Adipocyte (in vitro differentiated cells): ENCODE measurements at regions not wholly inside any gene's neighbourhood (a gene's known extent, or its start where the extent isn't known, plus 50 kb on each side); places are given as distances from the start of the nearest gene placed in this dataset.

Experiments
- DNase-seq: peaks from one replicate; pipeline ENCODE4 v3.0.0-alpha.2; 2015; ENCODE audit warnings: low read depth
- H3K27me3 ChIP-seq: replicated peaks from 2 replicates; pipeline ENCODE4 v1.7.0; 2013; ENCODE audit warnings: mild to moderate bottlenecking, low read length, moderate library complexity; ENCODE audit not compliant: control insufficient read depth, insufficient read depth
- H3K36me3 ChIP-seq: 2 replicates; pipeline ENCODE4 v1.7.0; 2013; ENCODE audit warnings: low read length, mild to moderate bottlenecking, moderate library complexity; ENCODE audit not compliant: control insufficient read depth, insufficient read depth, severe bottlenecking
- H3K4me1 ChIP-seq: 2 replicates; pipeline ENCODE4 v1.7.0; 2013; ENCODE audit warnings: mild to moderate bottlenecking, low read length, moderate library complexity; ENCODE audit not compliant: control insufficient read depth, insufficient read depth
- H3K4me3 ChIP-seq: 2 replicates; pipeline ENCODE4 v1.7.0; 2013; ENCODE audit warnings: mild to moderate bottlenecking, low read length, moderate library complexity
- H3K9ac ChIP-seq: 2 replicates; pipeline ENCODE4 v1.7.0; 2013; ENCODE audit warnings: mild to moderate bottlenecking, low read length, moderate library complexity
- H3K9me3 ChIP-seq: 2 replicates; pipeline ENCODE4 v1.7.0; 2013; ENCODE audit warnings: mild to moderate bottlenecking, low read length, moderate library complexity; ENCODE audit not compliant: control insufficient read depth

DNA sequence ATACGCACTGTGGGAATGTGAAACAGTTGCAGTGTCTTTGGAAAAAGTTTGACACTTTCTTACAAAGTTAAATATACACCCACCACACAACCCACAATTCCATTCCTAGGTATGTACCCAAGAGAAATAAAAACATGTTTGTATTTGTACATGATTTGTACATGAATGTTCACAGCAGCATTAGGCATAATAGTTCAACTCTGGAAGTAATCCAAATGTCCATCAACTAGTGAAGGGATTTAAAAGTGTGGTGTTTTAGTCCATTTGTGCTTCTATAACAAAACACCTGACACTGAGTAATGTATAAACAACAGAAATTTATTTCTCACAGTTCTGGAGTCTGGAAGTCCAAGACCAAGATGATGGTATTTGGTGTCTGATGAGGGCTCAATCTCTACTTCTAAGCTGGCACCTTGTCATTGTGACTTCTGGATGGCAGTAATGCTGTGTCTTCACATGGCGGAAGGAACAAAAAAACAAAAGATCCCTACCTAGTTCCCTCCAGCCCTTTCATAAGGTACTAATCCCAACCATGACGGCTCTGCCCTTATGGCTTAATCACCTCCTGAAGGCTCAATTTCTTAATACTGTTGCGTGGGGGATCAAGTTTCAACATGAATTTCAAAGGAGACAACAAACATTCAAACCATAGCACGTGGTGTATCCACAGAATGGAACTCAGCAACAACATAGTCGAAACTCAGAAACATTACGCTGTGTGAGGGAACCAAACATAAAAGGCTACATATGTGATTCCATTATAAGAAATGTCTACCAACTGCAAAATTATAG, 120.5 kb downstream of the AQP9 start:
- no peak overlapping the region for H3K4me3 ChIP-seq
- peaks cover 16% of the 10 kb centered on the region for H3K4me1 ChIP-seq
- H3K27me3 ChIP-seq: no peaks in the 10 kb centered on the region
- no peak overlapping the region for H3K9ac ChIP-seq
- DNase-seq: no peak
- peaks cover 10% of the 10 kb centered on the region for H3K9me3 ChIP-seq
- no peaks in the 10 kb centered on the region for H3K36me3 ChIP-seq

DNA sequence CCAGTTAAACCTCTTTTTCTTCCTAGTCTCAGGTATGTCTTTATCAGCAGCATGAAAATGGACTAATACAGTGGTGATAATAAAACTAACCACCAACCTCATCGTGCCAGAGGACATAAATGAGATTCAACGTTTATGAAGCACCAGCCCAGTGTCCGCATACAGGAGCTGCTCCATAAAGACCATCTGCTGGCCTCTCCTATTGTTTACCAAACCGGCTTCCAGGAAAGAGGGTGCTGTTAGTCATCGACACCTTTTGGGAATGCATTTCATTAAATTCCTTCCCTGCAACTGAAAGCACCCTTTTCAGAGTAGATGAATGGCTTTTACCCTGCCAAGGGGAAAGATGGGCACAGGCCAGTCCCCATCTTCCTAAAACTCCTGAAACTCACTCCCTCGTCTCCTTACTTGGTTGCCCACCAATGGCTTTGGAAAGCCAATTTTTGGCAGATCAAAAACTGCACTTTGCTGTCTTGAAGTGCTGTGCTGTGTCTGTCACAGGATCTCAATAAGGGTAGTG, 122.1 kb downstream of the AQP9 start:
- no peak for DNase-seq
- H3K9ac ChIP-seq: no peak overlapping the region
- H3K4me3 ChIP-seq: no peak overlapping the region
- no peaks in the 10 kb centered on the region for H3K36me3 ChIP-seq
- peaks cover 16% of the 10 kb centered on the region for H3K4me1 ChIP-seq
- H3K27me3 ChIP-seq: no peaks in the 10 kb centered on the region
- H3K9me3 ChIP-seq: peaks cover 5% of the 10 kb centered on the region

DNA sequence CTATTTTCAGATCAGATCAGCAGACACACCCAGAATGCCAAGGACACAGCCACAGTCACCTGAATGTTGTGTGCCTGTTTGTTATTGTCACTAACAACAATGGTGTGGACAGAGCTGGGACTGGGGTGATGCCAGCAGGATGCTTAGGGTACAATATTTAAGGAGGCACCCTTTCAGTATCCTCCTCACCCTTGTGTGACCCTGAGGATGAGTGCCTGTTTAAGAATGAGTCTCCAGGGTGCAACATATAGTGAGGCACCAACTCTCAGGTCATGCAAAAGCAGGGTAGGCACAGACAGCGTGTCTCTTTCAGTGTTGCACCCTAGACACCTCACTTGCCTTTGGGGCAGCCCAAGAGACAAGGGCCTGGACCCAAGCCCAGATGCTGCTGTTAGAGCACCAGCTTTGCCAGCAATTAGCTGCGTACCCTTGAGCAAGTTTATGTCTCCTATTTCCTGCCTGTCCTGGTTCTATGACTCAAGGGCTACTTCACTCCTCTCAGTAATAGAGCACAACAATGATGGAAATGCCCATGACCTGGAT, 122.6 kb downstream of the AQP9 start:
- Histone ChIP-seq H3K36me3 (no peaks in the 10 kb centered on the region), H3K9me3 (peaks cover under 1% of the 10 kb centered on the region), H3K27me3 (no peaks in the 10 kb centered on the region), H3K4me3 (no peak overlapping the region), H3K9ac (no peak overlapping the region), H3K4me1 (peaks cover 16% of the 10 kb centered on the region)
- DNase-seq: peak; percentile 18

- Histone ChIP-seq H3K4me1 (peaks cover 16% of the 10 kb centered on the region), H3K9me3 (no peaks in the 10 kb centered on the region), H3K27me3 (no peaks in the 10 kb centered on the region), H3K4me3 (no peak overlapping the region), H3K9ac (no peak overlapping the region), H3K36me3 (no peaks in the 10 kb centered on the region)
- DNase-seq: no peak
These were observed 123.2 kb downstream of the AQP9 start for GRCh38 chr15:58261368-58261767.

DNA sequence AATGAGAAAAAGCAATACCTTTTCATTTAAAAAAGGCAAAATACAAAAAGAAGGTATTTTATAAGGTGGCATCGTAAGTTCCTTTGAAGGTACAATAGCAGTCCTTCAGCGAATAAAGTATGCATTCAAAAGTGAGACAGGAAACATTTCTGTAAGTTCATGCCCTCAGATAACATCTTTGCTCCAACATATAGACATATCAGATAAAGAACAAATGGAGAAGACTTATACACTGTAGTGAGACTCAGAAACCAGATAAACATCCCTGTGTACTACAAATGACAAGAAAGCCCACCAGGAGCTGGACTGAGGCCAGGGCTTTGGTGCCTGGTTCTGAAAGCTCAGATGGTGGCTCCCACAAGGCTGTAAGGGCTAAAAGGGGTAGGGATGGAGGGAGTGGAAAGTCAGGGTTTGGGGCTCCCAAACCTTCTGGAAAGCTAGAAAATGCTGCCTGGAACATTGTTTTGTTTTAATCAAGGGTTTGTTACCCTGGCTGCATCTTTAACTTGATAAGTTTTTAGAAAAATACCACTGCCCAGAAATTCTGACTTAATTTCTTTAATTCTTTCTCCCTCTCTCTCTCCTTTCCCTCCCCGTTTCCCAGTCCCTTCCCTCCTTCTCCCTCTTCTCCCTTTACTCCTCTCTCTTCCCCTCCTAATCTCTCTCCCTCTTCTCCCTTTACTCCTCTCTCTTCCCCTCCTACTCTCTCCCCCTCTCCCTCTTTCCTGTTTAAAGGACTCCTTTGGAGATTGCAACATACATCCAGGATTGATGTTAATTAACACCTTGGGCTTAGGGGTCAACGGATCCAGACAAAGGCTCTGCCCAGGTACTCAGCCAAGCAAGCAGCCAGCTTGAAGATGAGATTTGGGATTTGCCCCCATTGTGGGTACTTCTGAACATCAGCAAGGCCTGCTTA, 126.1 kb downstream of the AQP9 start:
- Histone ChIP-seq H3K36me3 (no peaks in the 10 kb centered on the region), H3K9ac (no peak overlapping the region), H3K9me3 (peaks cover 6% of the 10 kb centered on the region), H3K27me3 (no peaks in the 10 kb centered on the region), H3K4me3 (no peak overlapping the region), H3K4me1 (peaks cover 16% of the 10 kb centered on the region)
- no peak for DNase-seq

GRCh38 chr15:58267051-58267450, 128.9 kb downstream of the AQP9 start:
- Histone ChIP-seq H3K36me3 (no peaks in the 10 kb centered on the region), H3K9ac (no peak overlapping the region), H3K4me3 (no peak overlapping the region), H3K4me1 (no peaks in the 10 kb centered on the region), H3K9me3 (peaks cover 17% of the 10 kb centered on the region), H3K27me3 (no peaks in the 10 kb centered on the region)
- DNase-seq: no peak

DNA sequence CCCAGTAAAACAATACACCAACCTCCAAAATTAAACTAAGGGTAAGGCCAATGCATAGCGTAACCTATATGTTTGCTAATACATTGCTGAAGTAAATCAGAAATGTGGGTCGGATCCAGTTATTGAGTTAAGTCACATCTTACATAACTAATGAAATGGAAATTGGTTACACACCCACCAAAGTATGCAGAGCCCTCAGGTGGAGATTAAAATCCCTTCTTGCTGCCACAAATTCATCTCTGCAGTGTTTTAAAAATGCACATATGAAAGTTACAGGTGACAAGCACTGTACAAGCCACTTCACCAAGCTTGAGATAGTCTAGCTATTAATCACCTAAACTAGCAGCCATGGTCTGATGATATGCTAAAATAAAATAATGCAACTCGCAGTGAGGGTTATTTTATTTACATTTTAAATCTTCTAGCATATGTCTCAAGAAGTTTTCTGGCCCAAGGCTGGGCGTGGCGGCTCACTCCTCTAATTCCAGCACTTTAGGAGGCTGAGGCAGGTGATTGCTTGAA, 130.6 kb downstream of the AQP9 start:
- Histone ChIP-seq H3K9ac (no peak overlapping the region), H3K27me3 (no peaks in the 10 kb centered on the region), H3K9me3 (peaks cover 18% of the 10 kb centered on the region), H3K36me3 (no peaks in the 10 kb centered on the region), H3K4me3 (no peak overlapping the region), H3K4me1 (no peaks in the 10 kb centered on the region)
- DNase-seq: no peak

DNA sequence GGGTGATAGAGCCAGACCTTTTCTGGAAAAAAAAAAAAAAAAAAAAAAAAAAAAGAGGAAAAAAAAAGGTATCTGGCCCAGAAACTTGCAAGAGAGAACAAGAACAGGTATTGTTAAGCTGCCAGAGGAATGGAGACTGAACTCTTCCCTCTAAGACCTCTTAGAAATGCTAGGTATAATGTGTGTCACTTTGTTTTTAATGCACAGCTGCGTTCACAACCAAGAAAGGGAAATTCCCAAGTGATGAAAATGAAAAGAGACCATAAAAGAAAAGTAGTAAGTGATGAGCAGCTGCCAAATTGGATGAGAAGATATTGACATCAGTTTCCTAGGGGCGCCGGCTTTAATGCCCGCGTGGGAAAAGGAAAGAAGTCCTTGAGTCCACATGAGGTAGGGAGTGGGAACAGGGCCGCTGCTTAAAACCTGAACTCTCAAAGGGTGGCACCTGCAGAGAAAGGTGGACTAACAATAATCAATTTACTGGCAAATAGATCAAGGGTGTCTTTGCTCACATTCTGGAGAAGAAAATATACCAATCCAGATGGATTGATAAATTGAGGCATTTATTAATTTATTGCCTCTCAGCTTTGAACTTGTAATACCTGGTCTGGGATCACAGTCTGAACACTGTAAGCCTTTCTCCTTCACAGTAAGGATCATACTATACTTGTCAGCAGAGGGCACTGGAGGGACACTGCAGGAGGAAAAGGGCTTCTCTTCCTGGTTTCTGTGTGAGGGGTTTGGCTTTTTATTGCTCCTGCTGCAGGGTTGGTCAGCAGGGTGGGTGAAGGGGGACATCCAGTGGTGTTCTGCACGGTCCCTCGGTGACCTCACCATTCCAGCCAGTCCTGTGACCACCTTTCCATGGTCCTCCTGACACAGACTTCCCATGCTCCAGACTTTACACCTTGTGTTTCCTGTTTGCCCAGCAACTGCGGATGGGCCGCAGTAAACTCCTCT, 131.6 kb downstream of the AQP9 start:
- H3K36me3 ChIP-seq: no peaks in the 10 kb centered on the region
- H3K27me3 ChIP-seq: no peaks in the 10 kb centered on the region
- DNase-seq: peak; percentile 82

GRCh38 chr15:58271410-58271809, 133.2 kb downstream of the AQP9 start:
- no peak overlapping the region for H3K4me3 ChIP-seq
- H3K27me3 ChIP-seq: no peaks in the 10 kb centered on the region
- DNase-seq: no peak
- no peaks in the 10 kb centered on the region for H3K4me1 ChIP-seq
- H3K9me3 ChIP-seq: peaks cover 18% of the 10 kb centered on the region
- no peak overlapping the region for H3K9ac ChIP-seq
- no peaks in the 10 kb centered on the region for H3K36me3 ChIP-seq

More for the DNA sequence above, 131.6 kb downstream of the AQP9 start:
- Histone ChIP-seq H3K9me3 (peaks cover 18% of the 10 kb centered on the region), H3K4me1 (no peaks in the 10 kb centered on the region), H3K4me3 (no peak overlapping the region), H3K9ac (no peak overlapping the region)

- Histone ChIP-seq H3K27me3 (no peaks in the 10 kb centered on the region), H3K4me3 (no peak overlapping the region), H3K36me3 (no peaks in the 10 kb centered on the region), H3K9ac (no peak overlapping the region), H3K4me1 (no peaks in the 10 kb centered on the region), H3K9me3 (peaks cover 12% of the 10 kb centered on the region)
- no peak for DNase-seq
These were observed 134.9 kb downstream of the AQP9 start for GRCh38 chr15:58273104-58273503.
